Panc1 (cell line): ENCODE measurements at regions not wholly inside any gene's neighbourhood (a gene's known extent, or its start where the extent isn't known, plus 50 kb on each side); places are given as distances from the start of the nearest gene placed in this dataset.

Source experiments
- ATAC-seq: fragments of 200-7000 bp; cut with Tn5 transposase; 2 replicates; pipeline ENCODE4 v1.9.1; 2020; ENCODE audit warnings: mild to moderate bottlenecking, moderate library complexity
- BruUV-seq: library from RNA; stranded (reverse); fragments of 400-500 nt; replicated peaks from 2 replicates; lab custom pipeline; 2021; lab: Mats Ljungman, UMichigan
- CTCF ChIA-PET: fragments of 300-600 bp; sonication (Branson Sonifier 250); formaldehyde crosslinking; loops from one replicate; lab custom pipeline; 2022; ENCODE audit warnings: antibody characterized with exemption; lab: Charles Lee
- POLR2A ChIA-PET: fragments of 300-600 bp; sonication (Branson Sonifier 250); formaldehyde crosslinking; loops from one replicate; lab custom pipeline; 2022; ENCODE audit warnings: antibody characterized with exemption; lab: Charles Lee
- DNase-seq: peaks from one replicate; pipeline ENCODE4 v3.0.0-alpha.2; 2010; ENCODE audit warnings: low read depth, low spot score
- H3K27ac ChIP-seq: 2 replicates; pipeline ENCODE4 v1.5.1; 2011; ENCODE audit warnings: mild to moderate bottlenecking, low read length, inconsistent platforms
- H3K27me3 ChIP-seq: fragments of 200-500 bp; sonication (Bioruptor generic); 2 replicates; pipeline ENCODE4 v1.6.0; 2014; ENCODE audit warnings: low read length, inconsistent platforms; ENCODE audit not compliant: control insufficient read depth, insufficient read depth
- H3K36me3 ChIP-seq: fragments of 200-500 bp; sonication (Bioruptor generic); 2 replicates; pipeline ENCODE4 v1.5.1; 2014; ENCODE audit warnings: inconsistent platforms, mild to moderate bottlenecking, low read length, moderate library complexity; ENCODE audit not compliant: control insufficient read depth, insufficient read depth
- H3K4me1 ChIP-seq: 2 replicates; pipeline ENCODE4 v1.5.1; 2011; ENCODE audit warnings: inconsistent platforms, mild to moderate bottlenecking, low read length, moderate library complexity; ENCODE audit not compliant: control insufficient read depth, insufficient read depth
- H3K4me3 ChIP-seq, 2 experiments: 2 replicates each; pipeline ENCODE4 v1.5.1; 2011 to 2012; ENCODE audit warnings: low read depth in 2 of 2, low read length in 2 of 2, mild to moderate bottlenecking in 2 of 2, inconsistent platforms in 1 of 2, moderate library complexity in 1 of 2
- H3K9me3 ChIP-seq: fragments of 200-500 bp; sonication (Bioruptor generic); 2 replicates; pipeline ENCODE4 v1.5.1; 2014; ENCODE audit warnings: low read depth, mild to moderate bottlenecking, inconsistent platforms, low read length, moderate library complexity; ENCODE audit not compliant: control insufficient read depth, insufficient read depth
- CTCF ChIP-seq: fragments of 450-650 bp; IDR thresholded peaks from 2 replicates; pipeline ENCODE4 v1.5.1; 2017; ENCODE audit warnings: mild to moderate bottlenecking
- POLR2AphosphoS5 ChIP-seq: IDR thresholded peaks from 2 replicates; pipeline ENCODE4 v1.6.1; 2012; ENCODE audit warnings: mild to moderate bottlenecking, low read depth, low read length, moderate library complexity
- SIN3A ChIP-seq: IDR thresholded peaks from 2 replicates; pipeline ENCODE4 v1.6.1; 2012; ENCODE audit warnings: low read depth, mild to moderate bottlenecking, low read length, moderate library complexity, borderline replicate concordance; ENCODE audit not compliant: insufficient read depth
- TCF7L2 ChIP-seq: IDR thresholded peaks from 2 replicates; pipeline ENCODE4 v1.6.1; 2011; ENCODE audit warnings: mild to moderate bottlenecking, low read depth, low read length, inconsistent platforms
- in situ Hi-C: cut with HindIII; loops from 2 replicates; pipeline ENCODE4 v1.10.0; 2016; ENCODE audit warnings: low sequenced_read_pairs, low pct_unique_long_range_greater_than_20kb
- intact Hi-C: fragments of 100-400 bp; cut with micrococcal nuclease; formaldehyde crosslinking; loops from one replicate; pipeline ENCODE4 v1.10.0; 2022; ENCODE audit not compliant: unreplicated experiment
- TF ChIP-seq, protein P1 (sequence below), 2 experiments: IDR thresholded peaks; 2 replicates each; pipeline ENCODE4 v1.6.1; 2011 to 2012; ENCODE audit warnings: low read depth in 2 of 2, control low read depth in 1 of 2, low read length in 1 of 2, mild to moderate bottlenecking in 1 of 2, moderate library complexity in 1 of 2; ENCODE audit not compliant: insufficient read depth in 1 of 2

DNA sequence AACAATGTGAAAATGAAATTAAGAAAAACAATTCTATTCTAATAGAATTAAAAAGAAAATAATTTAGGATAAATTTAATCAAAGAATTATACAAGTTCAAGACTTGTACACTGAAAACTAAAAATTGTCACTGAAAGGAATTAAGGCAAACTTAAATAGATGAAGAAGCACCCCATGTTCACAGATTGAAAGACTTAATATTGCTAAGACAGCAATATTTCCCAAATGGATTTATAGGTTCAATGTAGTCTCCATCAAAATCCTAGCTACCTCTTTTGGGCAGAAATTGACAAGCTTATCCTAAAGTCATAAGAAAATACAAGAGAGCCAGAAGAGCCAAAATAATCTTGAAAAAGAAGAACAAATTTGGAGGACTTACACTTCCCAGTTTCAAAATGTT lies 53.5 kb upstream of the UBE3A start:
- H3K36me3 ChIP-seq = no peaks in the 10 kb centered on the region
- DNase-seq (no peak), ATAC-seq (no peak)
- POLR2A ChIA-PET = no interaction called here
- no peaks in the 10 kb centered on the region for H3K27me3 ChIP-seq
- no peak overlapping the region for H3K27ac ChIP-seq
- no TSS peak for BruUV-seq
- in situ Hi-C loops (no loop called here), intact Hi-C loops (no loop called here)
- H3K4me3 ChIP-seq = no peak overlapping the region
- CTCF ChIA-PET = no interaction called here
- H3K4me1 ChIP-seq = no peaks in the 10 kb centered on the region
- TF ChIP-seq CTCF (no peak), TCF7L2 (no peak), SIN3A (no peak), POLR2AphosphoS5 (no peak)
- TF ChIP-seq, protein P1, sequence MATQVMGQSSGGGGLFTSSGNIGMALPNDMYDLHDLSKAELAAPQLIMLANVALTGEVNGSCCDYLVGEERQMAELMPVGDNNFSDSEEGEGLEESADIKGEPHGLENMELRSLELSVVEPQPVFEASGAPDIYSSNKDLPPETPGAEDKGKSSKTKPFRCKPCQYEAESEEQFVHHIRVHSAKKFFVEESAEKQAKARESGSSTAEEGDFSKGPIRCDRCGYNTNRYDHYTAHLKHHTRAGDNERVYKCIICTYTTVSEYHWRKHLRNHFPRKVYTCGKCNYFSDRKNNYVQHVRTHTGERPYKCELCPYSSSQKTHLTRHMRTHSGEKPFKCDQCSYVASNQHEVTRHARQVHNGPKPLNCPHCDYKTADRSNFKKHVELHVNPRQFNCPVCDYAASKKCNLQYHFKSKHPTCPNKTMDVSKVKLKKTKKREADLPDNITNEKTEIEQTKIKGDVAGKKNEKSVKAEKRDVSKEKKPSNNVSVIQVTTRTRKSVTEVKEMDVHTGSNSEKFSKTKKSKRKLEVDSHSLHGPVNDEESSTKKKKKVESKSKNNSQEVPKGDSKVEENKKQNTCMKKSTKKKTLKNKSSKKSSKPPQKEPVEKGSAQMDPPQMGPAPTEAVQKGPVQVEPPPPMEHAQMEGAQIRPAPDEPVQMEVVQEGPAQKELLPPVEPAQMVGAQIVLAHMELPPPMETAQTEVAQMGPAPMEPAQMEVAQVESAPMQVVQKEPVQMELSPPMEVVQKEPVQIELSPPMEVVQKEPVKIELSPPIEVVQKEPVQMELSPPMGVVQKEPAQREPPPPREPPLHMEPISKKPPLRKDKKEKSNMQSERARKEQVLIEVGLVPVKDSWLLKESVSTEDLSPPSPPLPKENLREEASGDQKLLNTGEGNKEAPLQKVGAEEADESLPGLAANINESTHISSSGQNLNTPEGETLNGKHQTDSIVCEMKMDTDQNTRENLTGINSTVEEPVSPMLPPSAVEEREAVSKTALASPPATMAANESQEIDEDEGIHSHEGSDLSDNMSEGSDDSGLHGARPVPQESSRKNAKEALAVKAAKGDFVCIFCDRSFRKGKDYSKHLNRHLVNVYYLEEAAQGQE (IDR thresholded peaks at IDR 0.05; ENCODE audit: insufficient read depth in 1 of 2, low read depth in 2 of 2, low read length in 1 of 2) = no peak
- H3K9me3 ChIP-seq = 0 out of 2 replicates have a peak, but pooled peaks cover 3% of the 10 kb centered on the region
